Ovary (tissue), 7 donors: ENCODE measurements at regions not wholly inside any gene's neighbourhood (a gene's known extent, or its start where the extent isn't known, plus 50 kb on each side); places are given as distances from the start of the nearest gene placed in this dataset.

Experiments
- DNase-seq, 5 donors: peaks; one replicate each; pipeline ENCODE4 v3.0.0-alpha.2; 2019 to 2020
- H3K27ac ChIP-seq, 2 donors: fragments of 200-600 bp; one replicate each; pipeline versions ENCODE4 v1.5.1 to v1.8.0; 2019 to 2022
- H3K27me3 ChIP-seq: fragments of 200-600 bp; one replicate; pipeline ENCODE4 v1.8.0; 2022
- H3K36me3 ChIP-seq: fragments of 200-600 bp; sonication (generic); one replicate; pipeline ENCODE4 v1.5.1; 2019
- H3K4me1 ChIP-seq: one replicate; pipeline ENCODE4 v1.8.1; 2013; ENCODE audit warnings: mild to moderate bottlenecking, moderate library complexity; ENCODE audit not compliant: insufficient read depth
- H3K4me3 ChIP-seq: fragments of 200-600 bp; sonication (generic); one replicate; pipeline ENCODE4 v1.5.1; 2017
- H3K9me3 ChIP-seq, 2 donors: fragments of 200-600 bp in 1 of 2; sonication (generic) in 1 of 2; one replicate each; pipeline versions ENCODE4 v1.5.1 to v1.8.1; 2013 to 2019; ENCODE audit warnings: mild to moderate bottlenecking in 1 of 2, moderate library complexity in 1 of 2
- CTCF ChIP-seq, 3 donors: fragments of 450-650 bp in 2 of 3; fragments of 200-600 bp in 1 of 3; IDR thresholded peaks; one replicate each; pipeline versions ENCODE4 v1.5.1 to v1.8.0; 2016 to 2022; ENCODE audit warnings: antibody characterized with exemption in 3 of 3, mild to moderate bottlenecking in 1 of 3
- EP300 ChIP-seq: sonication (generic); formaldehyde crosslinking; IDR thresholded peaks from one replicate; pipeline ENCODE4 v1.6.1; 2017; ENCODE audit warnings: antibody characterized with exemption
- POLR2A ChIP-seq: fragments of 450-650 bp; IDR thresholded peaks from one replicate; pipeline ENCODE4 v1.6.1; 2017; ENCODE audit warnings: antibody characterized with exemption, mild to moderate bottlenecking, moderate library complexity
- WGBS, 3 donors: extraction: QIAGEN DNeasy Blood & Tissue Kit in 1 of 3; methylation state at CpG; one replicate each; pipeline versions ENCODE4 v1.1.5 to v1.1.7; 2013 to 2017; 5-methylcytosine and 5-hydroxymethylcytosine counted together
- intact Hi-C, 4 donors: fragments of 100-400 bp; cut with DNase I; formaldehyde crosslinking; loops; one replicate each; pipeline versions ENCODE4 v1.11.0 to v1.15.1; 2022 to 2023
- donor health status: DM: no; HTN: no; CAD: no; lungs with moderate emphysema.
- donor health status: DM: no; HTN: no; CAD: no.
- donor health status: Bipolar disorder and iron deficiency.
- donor health status: DM: no; HTN: no; CAD: no.
- donor health status: DM: yes; HTN: yes; CAD: no.

- Histone ChIP-seq H3K4me3 (no peak overlapping the region), H3K27ac (no peak overlapping the region), H3K4me1 (no peaks in the 10 kb centered on the region), H3K9me3 (no peaks in the 10 kb centered on the region), H3K27me3 (no peaks in the 10 kb centered on the region), H3K36me3 (no peaks in the 10 kb centered on the region)
- no peak for TF ChIP-seq CTCF (IDR thresholded peaks at IDR 0.05)
- no peak for TF ChIP-seq EP300
- TF ChIP-seq POLR2A: no peak
- intact Hi-C loops: no loop called here
- WGBS, 3 donors: 86 to 87% (median 87%) methylated on average over 4 of the region's 4 CpGs
- no peak for DNase-seq
Measured at GRCh38 chr2:184305105-184305504, 293.2 kb upstream of the ZNF804A start.

- Histone ChIP-seq H3K27me3 (no peaks in the 10 kb centered on the region), H3K27ac (no peak overlapping the region), H3K9me3 (no peaks in the 10 kb centered on the region), H3K4me1 (no peaks in the 10 kb centered on the region), H3K4me3 (no peak overlapping the region), H3K36me3 (no peaks in the 10 kb centered on the region)
- no peak for DNase-seq
- no peak for TF ChIP-seq EP300
- TF ChIP-seq POLR2A: no peak
- no peak for TF ChIP-seq CTCF (IDR thresholded peaks at IDR 0.05)
- intact Hi-C loops: no loop called here
- 65 to 79% (median 74%) methylated on average over 1 of the region's 1 CpG for WGBS, 3 donors
Measured at GRCh38 chr2:184308706-184309105, 289.6 kb upstream of the ZNF804A start.

- H3K4me3 ChIP-seq: no peak overlapping the region
Measured at GRCh38 chr2:184312970-184313369, 285.4 kb upstream of the ZNF804A start.

GRCh38 chr2:184314829-184315228 is 283.5 kb upstream of the ZNF804A start:
- no peaks in the 10 kb centered on the region for H3K36me3 ChIP-seq
- intact Hi-C loops: no loop called here
- no peak for DNase-seq
- H3K27me3 ChIP-seq: peaks cover 3% of the 10 kb centered on the region
- H3K27ac ChIP-seq: no peak overlapping the region
- 70 to 78% (median 78%) methylated on average over 2 of the region's 2 CpGs for WGBS, 3 donors
- H3K9me3 ChIP-seq: no peaks in the 10 kb centered on the region
- H3K4me3 ChIP-seq: no peak overlapping the region
- no peaks in the 10 kb centered on the region for H3K4me1 ChIP-seq
- TF ChIP-seq POLR2A (no peak), EP300 (no peak), CTCF (IDR thresholded peaks at IDR 0.05) (no peak)

More at GRCh38 chr2:184312970-184313369, 285.4 kb upstream of the ZNF804A start:
- H3K36me3 ChIP-seq: no peaks in the 10 kb centered on the region
- WGBS, 3 donors: 85 to 89% (median 85%) methylated on average over 7 of the region's 7 CpGs
- no peak overlapping the region for H3K27ac ChIP-seq
- no peaks in the 10 kb centered on the region for H3K9me3 ChIP-seq
- no peak for TF ChIP-seq EP300
- TF ChIP-seq CTCF (IDR thresholded peaks at IDR 0.05): no peak
- no peak for TF ChIP-seq POLR2A
- H3K27me3 ChIP-seq: no peaks in the 10 kb centered on the region
- no peaks in the 10 kb centered on the region for H3K4me1 ChIP-seq
- intact Hi-C loops: no loop called here
- no peak for DNase-seq

GRCh38 chr2:184316921-184317320 is 281.4 kb upstream of the ZNF804A start:
- H3K4me1 ChIP-seq: no peaks in the 10 kb centered on the region
- H3K9me3 ChIP-seq: no peaks in the 10 kb centered on the region
- no peak for DNase-seq
- no peak for TF ChIP-seq EP300
- TF ChIP-seq POLR2A: no peak
- TF ChIP-seq CTCF (IDR thresholded peaks at IDR 0.05): no peak
- H3K4me3 ChIP-seq: no peak overlapping the region
- H3K27me3 ChIP-seq: peaks cover 3% of the 10 kb centered on the region
- intact Hi-C loops: no loop called here
- no peaks in the 10 kb centered on the region for H3K36me3 ChIP-seq
- WGBS, 3 donors: 59 to 64% (median 60%) methylated on average over 2 of the region's 2 CpGs
- no peak overlapping the region for H3K27ac ChIP-seq
